HG03469 (cell line): ENCODE measurements at regions not wholly inside any gene's neighbourhood (a gene's known extent, or its start where the extent isn't known, plus 50 kb on each side); places are given as distances from the start of the nearest gene placed in this dataset.
"Not testable (repeated sequence)": the region's sequence is repeated elsewhere in the genome, so short reads cannot be mapped to it uniquely, and the experiment has no call there.

ENCODE experiments used
- ATAC-seq: cut with Tn5 transposase; IDR thresholded peaks from one replicate; pipeline ENCODE4 v1.9.1; 2021; ENCODE audit warnings: mild to moderate bottlenecking, moderate library complexity, moderate number of reproducible peaks; ENCODE audit not compliant: unreplicated experiment

- no peak for ATAC-seq
Measured at GRCh38 chr1:95582191-95582590, 348.2 kb downstream of the RWDD3 start.

DNA sequence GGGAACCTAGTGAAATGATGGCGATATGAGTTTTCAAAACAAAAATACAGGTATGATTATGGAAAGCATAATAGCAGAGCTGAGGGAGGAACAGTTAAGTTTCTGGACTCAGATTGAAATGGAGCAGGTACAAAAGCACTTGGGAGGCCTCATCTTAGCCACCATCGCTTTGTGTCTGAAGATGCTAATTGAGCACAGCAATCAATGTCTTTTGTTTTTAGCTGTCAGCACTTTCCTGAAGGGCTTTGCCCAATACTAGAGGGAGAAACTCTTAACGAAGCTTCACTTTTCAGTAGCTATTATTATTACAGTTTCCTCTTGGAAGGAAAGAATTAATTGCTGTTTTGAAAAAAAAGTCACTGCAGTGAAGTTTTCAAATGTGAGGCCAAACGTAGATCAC, 348.7 kb downstream of the RWDD3 start:
- no peak for ATAC-seq

- no peak for ATAC-seq
Measured at GRCh38 chr1:95583661-95584210, 349.7 kb downstream of the RWDD3 start.

GRCh38 chr1:95584315-95584714, 350.3 kb downstream of the RWDD3 start:
- ATAC-seq = no peak

GRCh38 chr1:95604771-95605170, 370.8 kb downstream of the RWDD3 start:
- no peak for ATAC-seq

- no peak for ATAC-seq
Measured at GRCh38 chr1:95614197-95614596, 380.2 kb downstream of the RWDD3 start.

GRCh38 chr1:95615421-95615820, 381.4 kb downstream of the RWDD3 start:
- ATAC-seq = no peak

DNA sequence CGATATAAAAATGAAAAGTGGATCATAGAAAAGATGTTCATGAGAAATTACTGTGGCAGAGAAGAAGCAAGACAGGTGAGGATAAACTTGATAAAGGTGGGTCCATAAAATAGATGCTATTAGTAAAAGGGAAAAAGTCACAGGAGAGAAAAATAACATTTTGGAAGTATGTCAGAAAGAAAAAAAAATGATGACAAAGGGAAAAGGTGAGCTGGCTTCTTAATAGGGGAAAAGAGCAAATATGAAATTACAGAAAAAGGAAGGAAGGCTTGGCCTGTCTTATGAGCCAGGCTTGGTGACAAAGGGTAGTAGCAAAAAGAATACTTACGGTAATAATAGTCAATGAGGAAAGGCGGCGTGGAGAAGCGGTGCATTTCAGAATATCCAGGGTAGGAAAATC, 386.1 kb downstream of the RWDD3 start:
- ATAC-seq = no peak

DNA sequence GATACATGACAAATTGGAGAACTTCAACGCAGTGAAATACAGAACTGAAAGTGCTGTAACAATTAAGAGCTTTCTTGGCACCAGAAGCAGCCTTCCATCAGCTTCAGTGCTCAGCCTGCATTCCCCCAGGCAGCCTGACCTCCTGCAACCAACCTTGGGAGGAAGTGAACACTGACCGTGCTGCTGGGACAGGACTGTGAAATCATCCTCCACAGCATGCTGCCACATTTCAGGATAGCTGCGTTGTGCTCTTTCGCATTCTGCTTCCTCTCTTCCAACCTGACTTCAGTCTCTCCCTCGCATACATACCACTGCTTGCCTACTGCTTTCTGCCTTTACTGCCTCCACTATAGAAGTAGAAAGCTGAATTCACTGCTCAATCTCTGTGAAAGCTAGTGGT, 388.6 kb downstream of the RWDD3 start:
- no peak for ATAC-seq

DNA sequence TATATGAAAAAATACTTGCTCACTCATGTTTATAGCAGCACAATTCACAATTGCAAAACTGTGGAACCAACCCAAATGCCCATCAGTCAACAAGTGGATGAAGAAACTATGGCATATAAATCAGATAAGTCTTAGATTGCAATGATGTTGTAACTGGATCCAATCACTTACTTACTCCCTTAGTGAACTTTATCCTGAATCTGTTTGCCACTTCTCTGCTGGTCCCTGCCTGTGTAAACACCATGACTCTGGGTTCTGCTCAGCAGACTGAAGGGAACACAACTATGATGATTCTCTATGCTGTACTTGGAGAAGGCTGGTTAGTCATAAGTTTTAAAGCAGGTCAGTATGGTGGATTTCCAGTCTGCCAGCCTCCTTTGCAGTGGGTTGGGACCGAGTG, 391.2 kb downstream of the RWDD3 start:
- ATAC-seq = no peak

GRCh38 chr1:95627244-95627643, 393.2 kb downstream of the RWDD3 start:
- no peak for ATAC-seq

GRCh38 chr1:95631695-95632094, 397.7 kb downstream of the RWDD3 start:
- no peak for ATAC-seq

GRCh38 chr1:95635811-95636210, 401.8 kb downstream of the RWDD3 start:
- no peak for ATAC-seq

GRCh38 chr1:95636897-95637296, 402.9 kb downstream of the RWDD3 start:
- ATAC-seq = no peak

DNA sequence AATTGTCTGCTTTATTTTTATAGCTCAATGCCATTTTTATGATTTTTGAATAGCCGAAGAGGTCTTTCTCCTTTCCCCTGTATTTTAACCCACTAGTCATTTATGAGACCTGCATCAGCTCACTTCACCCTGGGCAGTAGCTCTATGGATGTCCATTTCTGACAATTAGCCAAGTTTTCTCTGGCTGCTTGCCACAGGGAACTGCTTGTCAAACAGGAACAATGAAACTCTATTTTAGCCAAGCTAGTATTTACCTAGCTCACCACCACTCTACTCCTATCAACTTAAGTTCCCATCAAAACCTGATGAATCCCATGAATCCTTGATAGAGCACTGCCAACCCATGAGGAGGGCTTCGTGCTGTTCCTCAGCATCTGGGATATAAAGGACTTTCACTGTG, 406.7 kb downstream of the RWDD3 start:
- ATAC-seq = no peak

GRCh38 chr1:95641386-95641785, 407.4 kb downstream of the RWDD3 start:
- ATAC-seq = no peak

DNA sequence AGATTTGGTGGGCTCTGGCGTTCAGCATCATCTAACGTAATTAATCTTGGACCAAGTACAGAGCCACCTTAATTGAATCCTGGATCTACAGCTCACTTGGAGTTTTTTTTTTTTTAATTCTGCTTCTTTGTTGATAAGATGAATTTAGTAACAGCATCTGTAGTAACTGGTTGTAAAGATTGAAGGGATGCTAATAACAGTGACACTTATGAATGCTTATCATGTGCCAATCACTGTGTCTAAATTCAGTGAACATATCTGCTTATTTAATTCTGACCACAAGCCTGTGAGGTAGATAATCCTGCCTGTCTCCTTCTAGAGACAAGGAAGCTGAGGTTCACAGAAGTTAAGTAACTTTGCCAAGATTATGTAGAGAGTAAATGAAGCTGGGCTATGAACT, 408.0 kb downstream of the RWDD3 start:
- ATAC-seq = no peak

GRCh38 chr1:95643071-95643470, 409.1 kb downstream of the RWDD3 start:
- ATAC-seq = no peak

DNA sequence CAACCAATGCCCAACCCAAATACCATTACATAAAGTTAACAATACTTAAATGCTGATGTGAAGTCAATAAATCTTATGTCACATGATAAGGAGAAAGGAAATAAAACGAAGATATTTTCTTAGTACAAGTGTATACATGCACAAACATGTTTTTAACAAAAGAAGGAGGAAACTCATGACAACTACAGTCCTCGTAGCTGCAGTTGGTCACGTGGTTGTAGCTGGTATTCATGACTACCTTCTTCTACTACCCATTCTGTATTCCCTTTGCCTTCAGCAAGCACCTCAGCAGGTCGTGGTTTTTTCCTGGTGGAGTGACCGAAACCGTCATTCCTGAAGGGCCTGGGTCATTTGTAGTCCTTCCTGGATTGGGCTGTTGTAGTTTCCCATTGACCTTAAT, 411.1 kb downstream of the RWDD3 start:
- ATAC-seq = not testable (repeated sequence)

DNA sequence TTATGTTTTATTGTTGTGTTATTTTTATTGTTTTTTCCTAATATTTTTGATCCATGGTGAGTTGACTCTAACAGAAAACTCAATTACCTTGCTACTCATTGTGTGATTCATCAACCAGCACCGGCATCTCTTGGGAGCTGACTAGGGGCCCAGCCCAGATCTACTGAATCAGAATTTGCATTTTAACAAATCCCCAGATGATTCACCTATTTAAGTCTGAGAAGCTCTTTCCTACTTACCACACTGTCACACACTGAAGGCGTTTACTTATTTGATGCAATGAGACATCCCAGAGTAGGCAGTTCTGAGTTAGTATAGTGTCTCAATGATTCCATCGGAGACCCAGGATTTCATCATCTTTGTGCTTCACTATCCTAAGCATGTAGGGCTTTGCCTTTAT, 416.6 kb downstream of the RWDD3 start:
- ATAC-seq = no peak

GRCh38 chr1:95652423-95652965, 418.5 kb downstream of the RWDD3 start:
- ATAC-seq = no peak

GRCh38 chr1:95653618-95654017, 419.6 kb downstream of the RWDD3 start:
- no peak for ATAC-seq

DNA sequence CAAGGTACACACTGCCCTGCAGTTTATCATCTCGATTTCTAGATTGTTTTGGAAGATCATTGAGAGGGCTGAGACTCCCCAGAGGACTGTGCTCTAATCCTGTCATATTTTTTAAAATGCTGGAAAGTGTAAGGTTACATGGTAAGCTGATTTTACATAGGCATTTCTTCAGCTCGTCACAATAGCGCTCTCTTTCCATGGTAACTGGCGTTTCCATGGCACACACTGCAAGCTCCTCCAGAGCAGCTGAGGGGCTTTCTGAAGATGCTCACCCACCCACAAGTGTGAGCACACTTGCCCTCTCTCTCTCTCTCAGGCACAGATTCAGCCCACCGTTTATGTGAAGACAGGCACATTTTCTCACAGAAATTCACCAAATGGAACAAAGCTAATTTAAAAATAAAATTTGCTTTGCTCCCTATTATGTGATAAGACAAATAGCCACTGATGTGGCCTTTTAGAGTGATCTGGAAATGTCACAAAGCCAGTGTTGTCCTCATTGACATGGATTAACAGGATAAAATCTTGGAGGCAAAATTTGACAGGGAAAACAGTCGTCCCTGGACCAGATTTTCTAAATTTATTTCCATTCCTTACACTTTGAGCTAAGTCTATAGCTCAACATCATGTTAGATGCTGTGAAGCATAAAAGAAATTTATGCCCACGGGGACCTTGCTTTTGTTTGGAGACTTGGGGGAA, 421.5 kb downstream of the RWDD3 start:
- ATAC-seq = no peak
